HG03354 (cell line): ENCODE measurements at regions not wholly inside any gene's neighbourhood (a gene's known extent, or its start where the extent isn't known, plus 50 kb on each side); places are given as distances from the start of the nearest gene placed in this dataset.
"Not testable (repeated sequence)": the region's sequence is repeated elsewhere in the genome, so short reads cannot be mapped to it uniquely, and the experiment has no call there.

Experiments used
- ATAC-seq: cut with Tn5 transposase; IDR thresholded peaks from one replicate; pipeline ENCODE4 v1.9.1; 2021; ENCODE audit warnings: mild to moderate bottlenecking; ENCODE audit not compliant: unreplicated experiment, poor library complexity, severe bottlenecking

DNA sequence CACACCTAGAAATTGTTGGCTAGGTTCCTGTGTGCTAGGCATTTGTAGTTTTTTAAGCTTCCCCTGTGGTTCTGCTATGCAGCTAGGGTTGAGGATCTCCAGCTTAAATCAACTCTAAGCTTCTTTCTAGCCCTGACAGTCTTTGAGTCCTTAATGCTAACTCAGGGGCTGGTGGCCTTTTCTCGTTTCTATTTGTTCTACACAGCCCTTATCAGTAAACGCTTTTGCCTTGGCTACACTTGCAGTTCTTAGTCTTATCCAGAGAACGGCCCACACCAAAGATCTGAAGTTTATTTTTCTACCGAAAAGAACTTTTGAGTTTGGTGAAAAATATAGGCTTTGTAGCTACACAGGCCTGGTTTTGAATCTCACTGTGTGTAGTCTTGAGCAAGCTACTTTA, 212.0 kb downstream of the DHX15 start:
- ATAC-seq = no peak

DNA sequence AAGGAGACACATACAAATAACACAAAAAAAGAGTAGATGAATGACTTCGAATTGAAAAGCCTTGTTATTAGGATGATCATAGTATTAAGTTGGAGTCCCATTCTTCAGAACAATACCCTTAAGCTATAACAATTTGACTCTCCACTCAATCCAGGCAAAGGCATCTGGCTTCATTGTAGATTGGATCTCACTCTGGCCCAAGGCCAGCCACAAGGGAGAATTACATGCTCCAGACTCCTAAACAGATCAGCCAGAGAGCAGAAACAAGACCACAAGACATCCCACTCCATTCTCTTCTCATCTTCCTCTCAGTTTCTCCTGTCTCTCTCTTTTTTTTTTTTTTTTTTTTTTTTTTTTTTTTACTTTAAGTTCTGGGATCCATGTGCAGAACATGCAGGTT, 213.9 kb downstream of the DHX15 start:
- ATAC-seq = no peak

DNA sequence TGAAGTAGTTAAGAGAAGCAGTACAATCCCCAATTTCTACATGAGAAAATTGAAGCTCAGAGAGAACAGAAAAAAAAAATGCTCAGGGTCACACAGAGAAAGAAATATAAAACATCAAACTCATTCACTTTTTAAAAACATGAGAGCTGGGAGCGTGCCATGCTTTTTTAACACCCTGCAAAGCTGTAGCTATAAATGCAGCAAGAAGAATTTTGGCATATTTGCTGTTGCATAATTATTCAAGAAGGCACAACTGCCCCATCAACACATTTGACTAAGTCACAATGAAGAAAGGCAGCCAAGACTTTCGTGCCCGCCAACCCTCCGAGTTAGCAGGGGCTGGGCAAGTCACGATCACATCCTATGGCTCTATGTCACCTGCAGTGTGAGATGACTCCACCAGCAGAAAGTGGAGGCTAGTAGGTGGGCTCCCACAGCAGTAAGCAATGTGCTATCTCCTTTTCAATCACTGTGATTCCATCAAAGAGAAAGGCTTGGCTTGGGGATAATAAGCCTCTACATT, 214.8 kb downstream of the DHX15 start:
- ATAC-seq = no peak

DNA sequence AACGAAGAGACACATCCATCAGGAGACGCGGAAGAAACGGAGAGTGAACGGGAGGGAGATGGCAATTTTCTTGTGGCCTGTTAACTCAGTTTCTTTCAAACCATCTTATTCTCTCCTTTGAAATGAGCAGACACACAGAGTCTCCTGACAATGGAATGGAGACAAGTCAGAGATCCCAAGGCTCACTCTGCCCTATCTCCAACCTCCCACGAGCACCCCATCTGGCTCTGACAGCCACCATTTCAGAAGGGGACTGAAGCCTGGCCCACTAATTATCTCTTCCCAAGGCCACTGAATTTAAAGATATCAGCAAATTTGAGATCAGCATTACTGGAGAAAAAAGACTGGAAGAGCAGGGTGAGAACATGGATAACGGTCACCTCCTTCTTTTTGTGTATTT, 215.6 kb downstream of the DHX15 start:
- no peak for ATAC-seq

DNA sequence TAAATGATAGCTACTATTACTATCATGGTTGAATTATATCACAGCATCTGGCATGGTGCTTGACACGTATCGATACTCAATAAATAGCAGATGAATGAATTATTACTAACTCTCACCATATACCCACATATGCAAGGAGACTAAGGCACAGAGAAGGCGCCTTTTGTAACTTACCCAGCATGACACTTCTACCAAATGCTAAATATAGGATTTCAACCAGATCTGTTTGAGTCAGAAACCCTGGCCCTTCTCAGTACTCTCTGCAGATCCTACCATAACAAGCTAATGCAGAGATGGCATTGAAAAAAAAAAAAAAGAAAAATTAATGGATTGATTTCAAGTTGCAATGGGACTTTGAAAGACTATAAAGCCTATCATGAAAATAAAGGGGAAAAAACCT, 219.5 kb downstream of the DHX15 start:
- no peak for ATAC-seq

DNA sequence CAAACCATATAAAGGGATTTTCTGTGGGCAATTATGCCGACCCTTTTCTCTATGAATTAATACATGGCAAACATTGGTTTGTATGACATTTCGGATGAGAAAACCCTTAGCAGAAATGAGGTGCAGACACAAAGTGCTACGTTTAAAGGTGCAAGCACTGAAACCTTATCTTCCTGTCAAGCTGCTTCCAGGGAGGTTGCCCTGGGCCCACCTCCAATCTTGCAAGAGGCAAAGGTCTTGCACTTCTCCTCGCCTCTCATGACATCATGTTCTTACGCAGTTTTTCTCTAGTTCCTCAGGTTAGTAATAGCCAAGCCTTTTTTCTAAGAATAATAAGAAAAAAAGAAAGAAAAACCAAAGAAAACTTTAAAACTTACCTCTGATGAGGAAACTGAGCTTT, 220.1 kb downstream of the DHX15 start:
- no peak for ATAC-seq

DNA sequence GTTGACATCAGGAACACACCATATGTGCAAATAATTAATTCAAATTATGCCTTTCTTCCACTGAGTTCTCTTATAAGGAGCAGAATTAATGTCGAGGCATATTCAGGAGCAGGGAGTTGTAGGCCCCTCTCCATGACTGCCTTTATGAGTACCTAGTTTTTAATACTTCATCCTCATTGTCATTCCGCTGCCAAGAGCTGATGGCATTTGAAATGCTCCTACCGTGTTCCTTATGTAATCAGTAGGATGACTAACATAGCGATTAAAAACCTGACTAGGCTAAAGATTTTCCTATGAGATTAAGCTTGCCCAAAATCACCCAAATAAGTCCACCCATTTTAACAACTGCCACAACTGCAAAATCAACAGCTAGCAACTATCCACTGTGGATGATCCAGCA, 220.6 kb downstream of the DHX15 start:
- no peak for ATAC-seq

DNA sequence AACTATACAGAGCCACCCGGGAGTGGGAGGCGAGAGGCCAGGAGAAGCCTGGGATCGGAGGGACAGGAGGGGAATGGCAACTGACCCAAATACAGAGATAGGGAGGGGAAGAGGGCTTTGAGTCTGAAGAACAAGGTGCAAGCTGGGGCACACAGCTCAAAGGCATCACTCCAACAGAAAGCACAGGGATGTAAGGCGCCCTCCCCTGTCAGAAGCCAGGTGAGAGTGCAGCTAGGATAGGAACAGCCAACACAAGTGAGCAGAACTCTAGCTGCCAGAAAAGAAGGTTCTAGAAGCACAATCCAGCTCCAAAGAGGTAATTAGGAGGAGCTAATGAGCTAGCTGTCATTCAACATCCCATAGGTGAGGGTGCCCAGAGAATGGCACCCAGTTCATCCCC, 232.2 kb downstream of the DHX15 start:
- no peak for ATAC-seq

DNA sequence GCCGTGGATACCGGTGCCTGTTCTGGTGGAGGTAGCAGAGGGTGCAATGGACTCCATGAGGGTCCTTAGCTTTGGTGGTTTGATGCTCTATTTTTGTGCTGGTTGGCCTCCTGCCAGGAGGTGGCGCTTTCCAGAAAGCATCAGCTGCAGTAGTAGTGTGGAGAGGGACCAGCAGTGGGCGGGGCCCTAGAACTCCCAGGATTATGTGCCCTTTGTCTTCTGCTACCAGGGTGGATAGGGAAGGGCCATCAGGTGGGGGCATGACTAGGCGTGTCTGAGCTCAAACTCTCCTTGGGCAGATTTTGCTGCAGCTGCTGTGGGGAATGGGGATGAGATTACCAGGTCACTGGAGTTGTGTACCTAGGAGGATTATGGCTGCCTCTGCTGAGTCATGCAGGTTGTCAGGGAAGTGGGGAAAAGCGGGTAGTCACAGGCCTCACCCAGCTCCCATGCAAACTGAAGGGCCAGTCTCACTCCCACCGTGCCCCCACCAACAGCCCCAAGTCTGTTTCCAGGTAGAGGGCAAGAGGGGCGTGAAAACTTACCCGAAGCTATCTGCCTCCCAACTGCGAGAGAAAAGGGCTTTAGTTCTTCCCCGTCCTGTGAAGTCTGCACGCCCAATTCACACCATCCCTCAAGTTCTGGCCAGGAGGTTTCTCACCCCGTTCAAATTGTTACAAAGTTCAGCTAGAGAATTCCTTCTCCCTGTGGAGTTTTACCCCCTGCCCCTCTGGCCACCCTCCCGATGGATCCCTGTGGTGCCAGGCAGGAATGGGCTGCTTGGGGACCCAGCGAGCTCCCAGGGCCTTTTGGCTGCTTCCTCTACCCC, 235.0 kb downstream of the DHX15 start:
- not testable (repeated sequence) for ATAC-seq

DNA sequence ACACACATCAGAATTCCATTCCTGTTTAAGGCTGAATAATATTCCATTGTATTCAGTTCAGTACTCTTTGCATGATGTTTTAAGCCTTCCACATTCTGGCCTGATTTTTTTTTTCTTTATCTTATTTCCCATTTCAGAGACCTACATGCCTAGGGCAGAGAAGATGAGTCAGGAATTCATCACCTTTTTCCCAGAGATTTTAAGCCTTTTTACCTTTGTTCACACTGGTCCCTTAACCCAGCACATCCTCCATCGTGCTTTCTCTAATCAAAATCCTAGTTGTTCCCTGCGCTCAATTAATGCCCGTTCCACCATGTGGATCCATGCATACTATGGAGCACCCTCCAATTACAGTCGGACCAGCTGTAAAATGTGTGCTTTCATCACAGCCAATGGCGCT, 245.1 kb downstream of the DHX15 start:
- no peak for ATAC-seq

DNA sequence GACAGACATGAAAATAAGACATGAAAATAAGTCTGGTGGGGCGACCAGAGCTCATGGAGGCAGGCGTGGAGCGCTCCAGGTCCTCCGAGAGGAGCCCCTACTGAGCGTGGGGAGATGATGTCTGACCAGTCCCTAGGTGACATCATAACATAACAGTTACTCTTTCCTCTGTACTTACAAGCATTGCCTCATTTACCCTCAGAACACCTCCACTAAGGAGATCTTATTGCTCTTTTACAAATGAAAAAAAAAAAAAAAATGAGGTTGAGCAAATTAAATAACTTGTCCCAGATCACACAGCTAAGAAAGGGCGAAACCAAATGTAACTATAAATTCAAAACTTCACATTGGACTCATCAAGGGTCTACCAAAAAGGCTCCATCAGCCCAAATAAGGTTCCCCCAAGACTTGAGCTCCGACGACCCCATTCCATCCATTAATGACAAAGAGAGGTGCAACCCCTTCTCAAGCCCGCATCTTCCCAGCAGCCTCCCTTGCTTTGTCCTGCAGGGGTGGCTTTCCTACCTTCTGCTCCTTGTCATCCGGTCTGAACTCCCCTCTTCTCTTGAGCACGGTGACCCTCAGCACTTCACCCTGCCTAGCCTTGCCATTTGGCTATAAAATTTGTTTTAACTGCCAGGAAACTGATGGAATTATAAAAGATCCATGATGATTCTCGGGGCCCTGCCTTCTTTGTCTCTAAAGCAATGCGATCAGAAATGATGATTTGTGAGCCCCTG, 246.7 kb downstream of the DHX15 start:
- no peak for ATAC-seq

DNA sequence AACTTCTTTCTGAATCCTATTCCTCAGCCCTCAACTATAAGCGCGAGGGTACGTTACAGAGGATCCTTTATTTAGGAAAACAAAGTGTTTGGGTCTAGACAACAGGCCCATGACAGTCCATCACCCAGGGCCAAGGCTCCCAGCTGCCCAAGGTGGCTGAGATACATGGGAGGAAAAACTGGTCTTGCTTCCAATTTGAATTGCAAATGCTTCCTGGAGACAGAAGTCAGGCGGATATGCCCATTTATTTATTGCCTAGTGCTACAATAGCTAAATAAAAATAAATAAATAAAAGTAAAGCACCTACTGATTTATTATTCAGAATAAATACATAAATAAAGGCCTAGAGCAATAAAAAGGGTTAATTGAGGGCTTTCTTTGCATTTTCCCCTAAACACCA, 248.7 kb downstream of the DHX15 start:
- ATAC-seq = no peak

DNA sequence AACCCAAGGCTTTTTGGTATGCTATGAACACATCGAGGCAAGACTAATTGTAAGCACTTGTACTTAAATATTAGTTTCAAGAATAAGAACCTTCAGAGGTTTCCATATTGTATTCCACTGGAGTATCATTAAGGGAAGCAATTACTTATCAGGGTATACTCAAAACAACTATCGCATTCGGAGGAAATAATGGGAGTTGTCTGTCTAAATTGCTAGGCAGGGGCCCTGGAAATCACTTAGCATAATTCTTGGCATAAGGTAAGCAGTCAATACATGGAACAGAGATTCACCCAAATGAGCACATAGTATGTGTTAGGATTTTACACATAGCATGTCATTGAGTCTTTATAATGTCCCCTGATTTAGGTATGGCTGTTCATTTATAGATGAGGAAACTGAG, 249.4 kb downstream of the DHX15 start:
- ATAC-seq = no peak

DNA sequence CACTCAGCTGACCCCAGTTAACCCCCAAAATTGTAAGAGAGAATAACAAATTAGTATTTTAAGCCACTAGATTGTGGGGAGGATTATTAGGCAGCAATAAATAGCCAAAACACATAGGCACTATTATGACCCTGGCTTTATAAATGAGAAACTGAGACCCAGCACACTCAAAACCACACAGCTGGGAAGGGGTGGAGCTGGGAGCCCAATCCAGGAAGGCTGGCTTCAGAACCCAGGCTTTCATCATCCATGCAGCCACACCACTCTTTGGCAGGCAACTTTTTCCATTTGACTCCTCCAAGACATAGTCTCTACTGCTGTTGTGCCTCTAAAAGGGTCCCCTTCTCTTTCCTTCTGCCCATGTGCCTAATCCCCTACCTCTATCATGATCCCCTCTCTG, 253.8 kb downstream of the DHX15 start:
- no peak for ATAC-seq

DNA sequence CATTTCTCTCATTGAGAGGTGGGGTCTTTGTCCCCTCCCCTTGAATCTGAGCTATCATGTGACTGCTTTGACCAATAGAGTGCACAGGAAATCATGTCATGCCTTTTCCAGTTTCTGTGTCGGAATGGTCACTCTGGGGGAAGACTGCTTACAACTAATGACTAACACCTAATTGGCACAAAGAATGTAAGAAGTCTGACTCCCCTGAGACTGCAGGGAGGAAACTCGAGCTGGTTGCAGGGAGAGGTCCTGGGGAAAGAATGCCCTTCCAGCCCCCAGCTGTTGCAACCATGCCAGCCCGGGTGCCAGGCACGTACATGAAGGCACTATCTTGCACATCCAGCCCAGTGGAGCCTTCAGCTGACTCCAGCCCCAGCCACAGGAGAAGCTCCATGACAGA, 254.2 kb downstream of the DHX15 start:
- ATAC-seq = no peak

DNA sequence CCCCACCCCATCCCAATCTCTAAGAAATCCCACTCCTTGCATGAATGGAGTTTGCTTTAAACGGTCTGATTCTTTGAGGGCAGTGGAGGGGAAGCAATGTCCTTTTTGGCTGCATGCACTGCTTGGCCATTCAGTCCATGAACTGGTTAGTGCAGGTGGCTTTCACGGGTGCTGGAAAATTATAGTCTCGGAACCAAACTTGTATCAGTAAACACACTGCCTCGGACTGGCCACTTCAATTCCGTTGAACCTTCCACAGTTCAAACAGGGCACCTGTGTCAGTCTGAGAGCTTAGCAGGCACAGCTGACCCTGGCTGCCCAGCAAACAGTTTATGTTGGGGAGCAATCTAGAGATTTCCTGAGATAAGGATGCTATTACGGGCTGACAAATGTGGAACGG, 255.6 kb downstream of the DHX15 start:
- no peak for ATAC-seq

DNA sequence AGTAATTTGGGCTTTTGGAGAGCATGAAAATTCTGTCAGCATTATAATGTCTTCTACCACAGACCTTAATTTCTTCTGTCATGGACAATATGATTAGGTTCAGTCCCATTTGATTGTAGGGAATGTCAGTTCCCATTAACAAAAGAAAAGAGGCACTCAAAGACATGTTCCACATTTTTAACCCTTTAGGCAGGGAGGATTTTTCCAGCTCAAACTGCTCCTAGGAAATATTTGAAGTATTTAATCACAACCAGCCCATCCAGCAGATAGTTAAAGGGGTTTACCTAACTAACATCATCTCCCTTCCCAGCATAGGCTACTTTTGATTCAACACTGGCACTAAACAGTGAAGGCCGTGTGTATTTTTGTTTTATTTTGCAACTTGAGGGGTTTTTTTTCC, 256.0 kb downstream of the DHX15 start:
- ATAC-seq = no peak

DNA sequence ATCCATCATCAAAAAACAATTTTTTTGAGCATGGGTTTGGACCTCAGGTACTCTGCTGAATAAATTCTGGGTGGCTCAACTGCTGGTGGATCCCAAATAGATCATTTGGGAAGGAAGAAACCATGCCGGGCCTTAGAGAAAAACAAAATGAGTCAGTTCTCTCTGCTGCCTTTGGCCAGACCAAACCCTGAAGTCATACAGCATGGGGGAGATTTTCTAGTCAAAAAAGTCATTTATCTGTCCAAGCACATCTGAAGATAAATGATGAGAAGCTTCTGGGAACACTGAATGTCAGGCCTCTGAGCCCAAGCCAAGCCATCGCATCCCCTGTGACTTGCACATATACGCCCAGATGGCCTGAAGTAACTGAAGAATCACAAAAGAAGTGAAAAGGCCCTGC, 261.4 kb downstream of the DHX15 start:
- ATAC-seq = no peak

DNA sequence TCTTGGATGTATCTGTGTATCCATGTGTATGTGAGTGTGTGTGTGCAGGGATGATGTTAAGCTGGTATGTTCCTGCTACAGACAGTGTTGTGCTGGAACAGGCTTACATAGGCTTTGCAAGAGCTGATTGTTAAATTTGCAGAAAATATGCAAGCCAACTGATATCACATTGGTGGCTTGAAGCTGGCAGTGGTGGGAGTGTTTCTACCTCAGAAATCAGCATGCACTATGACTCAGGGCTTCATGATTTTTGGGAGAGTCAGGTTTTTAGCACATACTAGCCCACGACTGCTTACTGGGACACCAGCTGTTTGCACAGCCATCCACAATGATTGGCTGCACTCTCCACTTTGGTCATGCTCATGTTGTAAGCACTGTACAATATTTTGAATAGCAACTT, 261.8 kb downstream of the DHX15 start:
- no peak for ATAC-seq

DNA sequence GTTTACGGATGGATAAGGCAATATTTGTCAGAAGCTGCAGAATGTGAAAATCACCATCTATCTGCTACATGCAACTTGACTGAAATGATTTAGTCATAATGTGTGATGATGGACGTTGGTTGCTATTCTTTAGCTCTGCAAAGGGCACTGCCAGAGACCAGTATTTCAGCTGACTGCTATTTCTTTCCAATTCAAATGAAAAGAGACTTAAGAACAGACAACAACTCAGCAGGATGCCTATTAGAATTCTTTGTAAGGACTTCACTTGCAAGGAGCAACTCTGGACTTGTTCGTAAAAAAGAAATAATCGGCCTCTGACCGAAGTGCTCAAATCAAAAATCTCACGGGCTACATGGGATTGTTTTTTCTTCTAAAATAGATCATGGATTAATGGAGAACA, 262.7 kb downstream of the DHX15 start:
- no peak for ATAC-seq

DNA sequence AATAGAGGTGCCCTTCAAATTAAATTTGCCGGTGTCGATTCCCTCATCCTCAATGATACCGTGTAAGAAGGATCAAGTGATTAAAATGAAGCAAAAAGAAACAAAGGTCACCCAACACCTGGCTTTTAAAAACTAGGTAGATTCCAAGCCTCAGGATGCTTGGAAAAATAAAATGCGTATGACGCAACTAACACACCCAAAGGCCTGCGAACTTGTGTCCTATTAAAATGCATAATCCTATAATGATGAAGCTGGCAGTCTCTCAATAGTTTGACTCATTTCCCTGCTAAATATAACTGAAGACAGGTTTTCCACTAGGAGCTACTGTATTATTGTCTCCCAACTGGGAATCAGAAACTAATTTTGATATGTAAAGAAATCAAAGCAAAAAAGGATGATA, 263.2 kb downstream of the DHX15 start:
- no peak for ATAC-seq
